Kidney glomerular epithelial cell (primary cell): ENCODE measurements at regions not wholly inside any gene's neighbourhood (a gene's known extent, or its start where the extent isn't known, plus 50 kb on each side); places are given as distances from the start of the nearest gene placed in this dataset.
"Not testable (repeated sequence)": the region's sequence is repeated elsewhere in the genome, so short reads cannot be mapped to it uniquely, and the experiment has no call there.

Experiments
- DNase-seq: peaks from one replicate; lab custom pipeline; 2025; lab: John Stamatoyannopoulos, UW

GRCh38 chr6:122178988-122179387, 220.5 kb upstream of the HSF2 start:
- no peak for DNase-seq

GRCh38 chr6:122180132-122180531, 219.3 kb upstream of the HSF2 start:
- DNase-seq = no peak

- no peak for DNase-seq
Observed at GRCh38 chr6:122182061-122182460, 217.4 kb upstream of the HSF2 start.

- DNase-seq = peak; percentile 28
Observed at GRCh38 chr6:122184401-122184827, 215.0 kb upstream of the HSF2 start.

- DNase-seq = not testable (repeated sequence)
Observed at GRCh38 chr6:122185458-122185857, 214.0 kb upstream of the HSF2 start.

GRCh38 chr6:122187186-122187585, 212.3 kb upstream of the HSF2 start:
- no peak for DNase-seq

GRCh38 chr6:122198922-122199321, 200.5 kb upstream of the HSF2 start:
- no peak for DNase-seq

GRCh38 chr6:122200440-122200839, 199.0 kb upstream of the HSF2 start:
- no peak for DNase-seq

GRCh38 chr6:122202576-122203137, 196.8 kb upstream of the HSF2 start:
- no peak for DNase-seq

- no peak for DNase-seq
Observed at GRCh38 chr6:122207061-122207460, 192.4 kb upstream of the HSF2 start.

- DNase-seq = no peak
Observed at GRCh38 chr6:122207794-122208193, 191.7 kb upstream of the HSF2 start.

- DNase-seq = no peak
Observed at GRCh38 chr6:122214605-122215318, 184.7 kb upstream of the HSF2 start.

GRCh38 chr6:122220254-122220653, 179.2 kb upstream of the HSF2 start:
- DNase-seq = no peak

- no peak for DNase-seq
Observed at GRCh38 chr6:122222761-122223160, 176.7 kb upstream of the HSF2 start.

- no peak for DNase-seq
Observed at GRCh38 chr6:122223251-122223650, 176.2 kb upstream of the HSF2 start.

- no peak for DNase-seq
Observed at GRCh38 chr6:122238861-122239260, 160.6 kb upstream of the HSF2 start.

GRCh38 chr6:122246906-122247658, 152.4 kb upstream of the HSF2 start:
- DNase-seq = no peak

- DNase-seq = no peak
Observed at GRCh38 chr6:122248001-122248669, 151.3 kb upstream of the HSF2 start.

GRCh38 chr6:122248844-122249243, 150.6 kb upstream of the HSF2 start:
- DNase-seq = no peak

GRCh38 chr6:122258839-122259238, 140.6 kb upstream of the HSF2 start:
- DNase-seq = no peak

GRCh38 chr6:122264557-122264956, 134.9 kb upstream of the HSF2 start:
- DNase-seq = no peak

GRCh38 chr6:122265755-122266154, 133.7 kb upstream of the HSF2 start:
- DNase-seq = no peak

- no peak for DNase-seq
Observed at GRCh38 chr6:122268394-122268793, 131.1 kb upstream of the HSF2 start.
